ENCODE measurements at regions not wholly inside any gene's neighbourhood (a gene's known extent, or its start where the extent isn't known, plus 50 kb on each side); places are given as distances from the start of the nearest gene placed in this dataset.

DNA sequence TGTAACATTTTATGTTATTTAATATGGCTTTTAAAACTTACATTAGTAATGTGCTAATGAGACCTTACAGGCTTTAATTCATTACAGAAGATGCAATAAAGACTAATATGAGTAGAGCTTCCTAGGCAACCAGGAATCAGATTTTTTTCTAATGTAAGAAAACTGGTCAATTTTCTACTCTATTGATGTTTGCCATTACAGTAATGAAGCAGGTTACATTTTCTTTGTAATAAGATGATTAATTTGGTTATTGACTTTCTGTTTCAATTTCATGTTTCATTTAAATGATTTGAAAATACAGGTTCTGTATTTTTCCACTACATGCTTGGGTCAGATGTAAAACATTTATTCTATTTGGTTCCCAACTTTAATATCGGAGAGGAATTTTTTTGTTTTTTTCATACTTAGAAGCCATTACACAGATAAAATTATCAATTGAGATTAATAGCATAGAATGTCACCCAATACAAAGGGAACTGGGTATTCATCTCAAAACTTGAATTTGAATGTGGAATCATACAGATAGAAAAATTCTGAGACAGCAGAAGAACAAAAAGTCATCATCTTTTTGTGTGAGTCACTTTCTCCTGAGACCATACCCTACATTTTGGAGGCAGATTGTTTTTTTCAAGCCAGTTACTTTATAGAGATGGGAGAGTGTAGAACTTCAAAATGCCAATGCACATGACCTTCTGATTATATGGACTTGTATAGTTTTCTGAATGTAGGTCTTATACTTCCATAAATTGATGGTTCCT, 133.6 kb upstream of the HMHB1 start:
- H3K36me3 Mint-ChIP-seq, result no peaks in the 10 kb centered on the region
- peaks cover 0 to 6% (median 0%) of the 10 kb centered on the region in 3 donors for H3K4me1 Mint-ChIP-seq
- H3K27me3 ChIP-seq (ENCODE audit: insufficient read depth, low read length, poor library complexity, severe bottlenecking), result no peaks in the 10 kb centered on the region
- no peak overlapping the region for H3K4me3 ChIP-seq (ENCODE audit: low read length)
- ChIA-PET POLR2A (no interaction called here), CTCF (no interaction called here)
- H3K27me3 Mint-ChIP-seq, result no peaks in the 10 kb centered on the region
- no peak for DNase-seq
- no peak overlapping the region for H3K27ac Mint-ChIP-seq
- no peaks in the 10 kb centered on the region for H3K9me3 ChIP-seq (ENCODE audit: low read length)
- no peaks in the 10 kb centered on the region for H3K4me1 ChIP-seq (ENCODE audit: insufficient read depth, low read length)
- H3K27ac ChIP-seq (ENCODE audit: low read depth, low read length), result no peak overlapping the region
- no peak overlapping the region for H3K4me3 Mint-ChIP-seq
- H3K36me3 ChIP-seq (ENCODE audit: insufficient read depth, low read length), result no peaks in the 10 kb centered on the region
- H3K9me3 Mint-ChIP-seq, result no peaks in the 10 kb centered on the region

DNA sequence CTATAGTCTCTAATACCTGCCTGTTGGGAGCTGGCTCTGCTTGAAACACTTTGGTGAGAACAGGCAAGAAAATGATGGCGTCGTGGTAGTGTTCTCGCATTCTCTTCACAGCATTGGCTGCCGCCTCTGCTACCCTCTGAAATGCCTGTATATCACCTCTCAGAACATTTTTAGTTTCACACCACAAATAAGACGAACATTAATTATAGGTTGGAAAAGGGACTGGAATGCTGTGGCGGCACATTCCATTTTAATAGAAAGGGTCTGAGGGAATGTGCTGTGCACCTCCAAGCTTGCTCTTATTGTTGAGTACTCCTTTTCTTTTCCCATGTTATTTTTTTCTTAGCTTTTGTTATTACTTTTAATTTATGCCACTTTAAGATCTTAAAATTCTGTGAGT, 134.6 kb upstream of the HMHB1 start:
- H3K36me3 ChIP-seq (ENCODE audit: insufficient read depth, low read length), result no peaks in the 10 kb centered on the region
- no peaks in the 10 kb centered on the region for H3K9me3 ChIP-seq (ENCODE audit: low read length)
- no peak overlapping the region for H3K27ac ChIP-seq (ENCODE audit: low read depth, low read length)
- Mint-ChIP-seq H3K36me3 (no peaks in the 10 kb centered on the region), H3K9me3 (no peaks in the 10 kb centered on the region), H3K4me1 (peaks cover 0 to 6% (median 0%) of the 10 kb centered on the region in 3 donors), H3K27me3 (no peaks in the 10 kb centered on the region), H3K4me3 (no peak overlapping the region), H3K27ac (no peak overlapping the region)
- no peaks in the 10 kb centered on the region for H3K27me3 ChIP-seq (ENCODE audit: insufficient read depth, low read length, poor library complexity, severe bottlenecking)
- ChIA-PET POLR2A (no interaction called here), CTCF (no interaction called here)
- DNase-seq, result no peak
- no peaks in the 10 kb centered on the region for H3K4me1 ChIP-seq (ENCODE audit: insufficient read depth, low read length)
- no peak overlapping the region for H3K4me3 ChIP-seq (ENCODE audit: low read length)

DNA sequence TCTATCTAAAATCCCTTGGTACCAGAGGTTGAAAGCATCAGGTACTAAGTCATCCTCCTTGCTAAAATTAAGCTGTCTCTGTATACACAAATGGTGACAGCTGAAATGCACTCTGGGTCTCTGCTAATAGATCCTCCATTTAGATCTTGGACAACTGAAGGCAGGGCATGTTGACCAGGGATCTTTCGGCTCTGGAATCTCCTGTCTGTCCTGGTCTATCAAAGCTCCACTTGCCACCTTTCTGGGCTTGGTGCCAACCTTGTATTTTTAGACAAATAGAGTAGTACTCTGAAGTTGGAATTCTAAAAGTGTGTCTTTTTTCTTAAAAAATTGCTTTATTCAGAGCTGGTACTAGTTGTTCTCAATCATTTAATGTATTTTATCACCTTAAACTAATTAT, 135.2 kb upstream of the HMHB1 start:
- CTCF ChIA-PET, result no interaction called here

DNA sequence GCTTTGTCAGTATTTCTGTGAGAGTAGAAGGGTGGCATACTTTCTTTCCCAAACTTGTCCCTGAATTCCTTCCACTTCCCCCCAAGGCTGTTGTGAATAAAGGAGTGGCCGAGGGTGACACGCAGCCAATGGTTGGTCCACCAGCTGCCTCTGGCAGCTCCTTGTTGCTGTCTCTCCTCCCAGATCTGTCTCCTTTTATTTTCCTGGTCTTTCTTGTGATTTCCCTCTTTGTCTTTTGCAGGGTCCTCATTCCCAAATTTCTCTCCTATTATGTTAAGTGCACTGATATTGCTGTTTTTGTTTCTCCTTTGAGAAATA, 137.5 kb upstream of the HMHB1 start:
- Histone ChIP-seq H3K27ac (ENCODE audit: low read depth, low read length) (no peak overlapping the region), H3K9me3 (ENCODE audit: low read length) (no peaks in the 10 kb centered on the region), H3K27me3 (ENCODE audit: insufficient read depth, low read length, poor library complexity, severe bottlenecking) (no peaks in the 10 kb centered on the region), H3K4me1 (ENCODE audit: insufficient read depth, low read length) (no peaks in the 10 kb centered on the region), H3K36me3 (ENCODE audit: insufficient read depth, low read length) (no peaks in the 10 kb centered on the region), H3K4me3 (ENCODE audit: low read length) (no peak overlapping the region)
- Mint-ChIP-seq H3K36me3 (peaks cover 0 to 5% (median 0%) of the 10 kb centered on the region in 3 donors), H3K9me3 (peaks cover 0 to 8% (median 0%) of the 10 kb centered on the region in 5 donors), H3K4me1 (peaks cover 0 to 6% (median 0%) of the 10 kb centered on the region in 3 donors), H3K27me3 (no peaks in the 10 kb centered on the region), H3K27ac (no peak overlapping the region), H3K4me3 (no peak overlapping the region)
- CTCF ChIA-PET, result no interaction called here
- DNase-seq, result no peak
- POLR2A ChIA-PET, result no interaction called here

More for the DNA sequence above, 135.2 kb upstream of the HMHB1 start:
- Mint-ChIP-seq H3K4me1 (peaks cover 0 to 6% (median 0%) of the 10 kb centered on the region in 3 donors), H3K4me3 (no peak overlapping the region), H3K27me3 (no peaks in the 10 kb centered on the region), H3K9me3 (no peaks in the 10 kb centered on the region), H3K27ac (no peak overlapping the region), H3K36me3 (no peaks in the 10 kb centered on the region)
- H3K27ac ChIP-seq (ENCODE audit: low read depth, low read length), result no peak overlapping the region
- H3K9me3 ChIP-seq (ENCODE audit: low read length), result no peaks in the 10 kb centered on the region
- H3K27me3 ChIP-seq (ENCODE audit: insufficient read depth, low read length, poor library complexity, severe bottlenecking), result no peaks in the 10 kb centered on the region
- H3K36me3 ChIP-seq (ENCODE audit: insufficient read depth, low read length), result no peaks in the 10 kb centered on the region
- H3K4me3 ChIP-seq (ENCODE audit: low read length), result no peak overlapping the region
- POLR2A ChIA-PET, result no interaction called here
- no peak for DNase-seq
- no peaks in the 10 kb centered on the region for H3K4me1 ChIP-seq (ENCODE audit: insufficient read depth, low read length)

DNA sequence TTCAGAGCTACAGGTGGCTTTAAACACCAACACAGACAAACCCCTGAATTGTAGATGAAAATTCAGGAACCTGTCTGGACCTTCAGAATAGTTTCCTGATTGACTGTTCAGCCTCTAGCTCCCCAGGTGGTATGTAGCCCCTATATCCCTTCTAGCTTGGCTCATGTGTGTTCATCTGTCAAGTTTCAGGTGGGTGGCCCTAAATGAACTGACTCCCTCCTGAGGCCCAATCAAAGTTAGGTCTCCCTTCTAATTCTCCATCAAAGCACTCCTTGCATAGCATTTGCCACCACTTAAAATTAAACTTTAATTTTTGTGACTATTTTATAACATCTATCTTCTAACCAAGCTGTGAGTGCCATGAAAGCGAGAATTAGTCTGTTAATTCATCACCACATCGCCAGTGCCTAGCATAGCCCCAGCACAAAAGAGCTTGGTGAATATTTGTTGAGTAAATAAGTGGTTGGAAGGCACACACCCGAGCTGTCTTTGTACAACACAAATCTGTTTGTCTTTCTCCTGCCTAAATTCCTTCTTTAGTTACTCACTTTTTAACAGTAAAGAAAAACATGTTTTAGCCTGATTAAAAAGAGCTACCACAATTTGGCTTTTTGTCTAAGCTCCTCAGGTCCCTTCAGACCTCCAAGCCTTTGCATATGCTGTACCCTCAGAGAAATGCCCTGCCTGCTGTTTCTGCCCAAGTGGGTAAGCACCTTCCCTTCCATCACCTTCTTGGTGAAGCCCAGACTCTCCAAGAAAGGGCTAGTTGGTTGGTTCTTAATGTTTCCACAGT, 138.1 kb upstream of the HMHB1 start:
- Histone ChIP-seq H3K27ac (ENCODE audit: low read depth, low read length) (no peak overlapping the region), H3K27me3 (ENCODE audit: insufficient read depth, low read length, poor library complexity, severe bottlenecking) (no peaks in the 10 kb centered on the region), H3K4me3 (ENCODE audit: low read length) (no peak overlapping the region), H3K36me3 (ENCODE audit: insufficient read depth, low read length) (no peaks in the 10 kb centered on the region), H3K9me3 (ENCODE audit: low read length) (no peaks in the 10 kb centered on the region), H3K4me1 (ENCODE audit: insufficient read depth, low read length) (no peaks in the 10 kb centered on the region)
- CTCF ChIA-PET, result no interaction called here
- no peaks in the 10 kb centered on the region for H3K27me3 Mint-ChIP-seq
- H3K27ac Mint-ChIP-seq, result no peak overlapping the region
- H3K36me3 Mint-ChIP-seq, result peaks cover 0 to 5% (median 0%) of the 10 kb centered on the region in 3 donors
- POLR2A ChIA-PET, result no interaction called here
- DNase-seq, result no peak
- H3K4me1 Mint-ChIP-seq, result peaks cover 0 to 6% (median 0%) of the 10 kb centered on the region in 3 donors
- peaks cover 0 to 8% (median 0%) of the 10 kb centered on the region in 5 donors for H3K9me3 Mint-ChIP-seq
- H3K4me3 Mint-ChIP-seq, result no peak overlapping the region

DNA sequence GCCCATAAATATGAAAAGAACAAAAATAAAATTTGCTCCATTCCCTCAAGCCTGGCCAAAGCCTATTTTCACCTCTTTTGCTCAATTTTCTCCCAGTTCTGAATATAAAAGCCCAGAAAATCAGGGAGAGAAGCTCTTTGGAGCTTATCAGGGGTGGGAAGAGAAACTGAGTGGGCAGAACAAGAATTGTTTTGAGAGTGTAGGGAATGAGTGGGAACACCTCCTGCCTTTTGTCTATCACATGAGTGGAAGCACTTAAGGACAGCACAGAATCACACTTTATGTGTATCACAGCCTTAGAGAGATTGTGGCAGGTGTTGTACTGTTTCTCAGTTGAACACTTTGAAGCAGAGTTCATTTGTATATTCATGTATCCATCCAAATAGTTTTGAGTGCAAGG, 139.2 kb upstream of the HMHB1 start:
- Mint-ChIP-seq H3K4me3 (no peak overlapping the region), H3K27me3 (no peaks in the 10 kb centered on the region), H3K36me3 (peaks cover 0 to 5% (median 0%) of the 10 kb centered on the region in 3 donors), H3K4me1 (no peaks in the 10 kb centered on the region), H3K9me3 (peaks cover 0 to 8% (median 0%) of the 10 kb centered on the region in 5 donors), H3K27ac (peak overlapping the region in 1 of 8 donors; percentile 9)
- DNase-seq, result no peak
- Histone ChIP-seq H3K36me3 (ENCODE audit: insufficient read depth, low read length) (no peaks in the 10 kb centered on the region), H3K27me3 (ENCODE audit: insufficient read depth, low read length, poor library complexity, severe bottlenecking) (no peaks in the 10 kb centered on the region), H3K4me1 (ENCODE audit: insufficient read depth, low read length) (no peaks in the 10 kb centered on the region), H3K9me3 (ENCODE audit: low read length) (no peaks in the 10 kb centered on the region), H3K27ac (ENCODE audit: low read depth, low read length) (no peak overlapping the region), H3K4me3 (ENCODE audit: low read length) (no peak overlapping the region)
- CTCF ChIA-PET, result no interaction called here
- POLR2A ChIA-PET, result no interaction called here

DNA sequence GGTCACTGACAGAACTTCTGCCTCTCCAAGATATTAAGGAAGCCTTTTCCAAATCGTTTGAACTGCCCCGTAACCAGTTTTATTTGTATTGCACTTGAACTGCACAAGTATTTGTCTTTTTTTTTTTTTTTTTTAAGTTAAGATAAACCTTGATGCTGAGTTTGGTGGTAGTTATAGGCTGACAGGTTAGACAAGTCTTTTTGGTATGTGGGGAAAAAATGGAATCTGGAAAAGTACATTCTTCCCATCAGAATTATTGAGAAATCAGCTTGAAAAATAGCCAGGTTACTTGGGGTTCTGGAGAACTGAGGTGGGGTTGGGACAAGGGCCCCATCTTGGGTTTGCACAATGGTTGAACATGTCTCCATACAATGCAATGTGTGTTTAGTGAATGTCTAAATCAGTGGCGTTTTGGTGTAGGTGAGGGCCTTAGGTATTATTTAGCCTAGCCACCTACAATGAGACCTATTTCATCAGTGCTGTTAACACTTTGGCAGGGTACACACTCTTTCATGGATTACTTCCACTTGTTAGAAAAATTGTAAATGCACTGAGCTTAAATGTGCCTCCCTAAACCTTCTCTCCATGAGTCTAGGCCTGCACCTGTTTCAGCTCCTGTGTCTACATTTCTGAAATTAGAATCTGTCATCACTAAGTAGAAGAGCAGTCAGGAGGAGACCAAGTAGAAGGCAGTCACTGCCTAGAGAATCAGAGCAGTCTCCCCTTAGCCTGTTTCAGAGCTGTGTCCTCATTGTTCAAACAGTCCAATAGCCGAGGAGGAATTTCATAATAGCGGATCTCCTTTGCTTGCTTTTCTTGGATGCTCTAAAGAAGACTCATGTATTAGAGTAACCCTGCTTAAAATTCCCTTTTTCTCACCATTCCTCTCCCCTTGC, 140.0 kb upstream of the HMHB1 start:
- Mint-ChIP-seq H3K36me3 (peaks cover 0 to 5% (median 0%) of the 10 kb centered on the region in 3 donors), H3K27me3 (no peaks in the 10 kb centered on the region), H3K4me1 (no peaks in the 10 kb centered on the region), H3K27ac (no peak overlapping the region), H3K4me3 (no peak overlapping the region), H3K9me3 (peaks cover 0 to 8% (median 0%) of the 10 kb centered on the region in 5 donors)
- Histone ChIP-seq H3K9me3 (ENCODE audit: low read length) (no peaks in the 10 kb centered on the region), H3K27ac (ENCODE audit: low read depth, low read length) (no peak overlapping the region), H3K27me3 (ENCODE audit: insufficient read depth, low read length, poor library complexity, severe bottlenecking) (no peaks in the 10 kb centered on the region), H3K36me3 (ENCODE audit: insufficient read depth, low read length) (no peaks in the 10 kb centered on the region), H3K4me3 (ENCODE audit: low read length) (no peak overlapping the region), H3K4me1 (ENCODE audit: insufficient read depth, low read length) (no peaks in the 10 kb centered on the region)
- DNase-seq, result no peak
- ChIA-PET POLR2A (no interaction called here), CTCF (no interaction called here)

DNA sequence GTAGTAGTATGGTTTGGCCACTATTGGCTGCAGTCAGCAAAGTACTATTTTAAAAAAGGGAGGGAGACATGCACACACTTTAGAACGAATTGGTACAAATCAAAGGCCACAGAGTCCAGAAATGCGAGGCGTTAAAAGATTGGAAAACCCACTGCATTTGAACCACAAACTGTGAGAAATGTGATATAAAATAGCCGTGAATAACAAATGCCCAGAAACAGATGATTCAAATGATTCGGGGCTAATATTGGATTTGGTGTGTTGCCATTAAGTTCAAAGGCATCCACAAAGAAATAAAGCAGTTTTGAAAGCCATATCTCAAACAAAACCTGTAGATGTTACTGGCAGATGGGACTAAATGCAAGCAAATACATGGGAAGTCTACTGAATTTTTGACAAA, 140.9 kb upstream of the HMHB1 start:
- no peak for DNase-seq
- H3K4me1 ChIP-seq (ENCODE audit: insufficient read depth, low read length), result no peaks in the 10 kb centered on the region
- peaks cover 0 to 5% (median 0%) of the 10 kb centered on the region in 3 donors for H3K36me3 Mint-ChIP-seq
- no peak overlapping the region for H3K27ac ChIP-seq (ENCODE audit: low read depth, low read length)
- H3K27me3 ChIP-seq (ENCODE audit: insufficient read depth, low read length, poor library complexity, severe bottlenecking), result no peaks in the 10 kb centered on the region
- H3K4me3 ChIP-seq (ENCODE audit: low read length), result no peak overlapping the region
- no peak overlapping the region for H3K27ac Mint-ChIP-seq
- peaks cover 0 to 8% (median 0%) of the 10 kb centered on the region in 5 donors for H3K9me3 Mint-ChIP-seq
- H3K9me3 ChIP-seq (ENCODE audit: low read length), result no peaks in the 10 kb centered on the region
- CTCF ChIA-PET, result no interaction called here
- no peaks in the 10 kb centered on the region for H3K36me3 ChIP-seq (ENCODE audit: insufficient read depth, low read length)
- no peak overlapping the region for H3K4me3 Mint-ChIP-seq
- no peaks in the 10 kb centered on the region for H3K27me3 Mint-ChIP-seq
- POLR2A ChIA-PET, result no interaction called here
- no peaks in the 10 kb centered on the region for H3K4me1 Mint-ChIP-seq

Data from CD8-positive, alpha-beta memory T cell (primary cell).